HG02763 (cell line): ENCODE measurements at regions not wholly inside any gene's neighbourhood (a gene's known extent, or its start where the extent isn't known, plus 50 kb on each side); places are given as distances from the start of the nearest gene placed in this dataset.
"Not testable (repeated sequence)": the region's sequence is repeated elsewhere in the genome, so short reads cannot be mapped to it uniquely, and the experiment has no call there.

Source experiments
- ATAC-seq: cut with Tn5 transposase; IDR thresholded peaks from one replicate; pipeline ENCODE4 v1.9.1; 2021; ENCODE audit warnings: mild to moderate bottlenecking, moderate library complexity; ENCODE audit not compliant: unreplicated experiment

DNA sequence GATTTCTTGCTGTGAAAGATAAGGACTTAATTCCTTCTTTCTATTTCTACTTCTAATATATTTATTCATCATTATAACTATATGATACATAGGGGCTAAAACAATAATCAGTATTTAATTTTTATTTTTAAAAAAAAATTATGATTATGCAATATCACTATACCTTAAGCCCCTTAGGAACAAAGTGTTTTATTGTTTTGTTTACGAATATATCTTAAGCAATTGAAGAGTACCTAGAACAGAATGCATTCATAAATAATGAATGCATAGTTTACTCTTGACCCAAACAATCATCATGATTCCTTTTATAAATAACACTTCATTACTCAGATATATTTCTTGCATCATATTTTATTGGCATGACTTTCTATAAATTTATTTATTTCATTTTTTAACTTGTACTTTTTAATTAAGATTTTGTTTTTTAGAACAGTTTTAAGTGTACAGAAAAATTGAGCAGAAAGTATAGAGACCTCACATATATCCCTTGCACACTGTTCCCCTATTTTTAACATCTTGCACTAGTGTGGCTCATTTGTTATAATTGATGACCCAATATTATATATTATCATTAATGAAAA, 339.9 kb upstream of the SPRY2 start:
- ATAC-seq, result no peak

DNA sequence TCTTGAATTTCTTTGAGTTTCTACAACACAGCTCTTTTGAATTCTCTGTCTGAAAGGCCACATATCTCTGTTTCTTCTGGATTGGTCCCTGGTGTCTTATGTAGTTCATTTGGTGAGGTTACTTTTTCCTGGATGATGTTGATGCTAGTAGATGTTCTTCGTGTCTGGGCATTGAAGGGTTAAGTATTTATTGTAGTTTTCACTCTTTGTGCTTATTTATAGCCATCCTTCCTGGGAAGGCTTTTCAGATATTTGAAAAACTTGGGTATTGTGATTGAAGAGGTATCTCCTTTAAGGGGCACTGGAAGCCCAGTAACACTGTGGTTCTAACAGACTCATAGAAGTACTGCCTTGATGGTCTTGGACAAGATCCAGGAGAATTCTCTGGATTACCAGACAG, 338.5 kb upstream of the SPRY2 start:
- no peak for ATAC-seq

GRCh38 chr13:80677227-80677626, 336.3 kb upstream of the SPRY2 start:
- ATAC-seq, result no peak

- not testable (repeated sequence) for ATAC-seq
Measured at GRCh38 chr13:80675442-80675841, 334.5 kb upstream of the SPRY2 start.

- ATAC-seq, result no peak
Measured at GRCh38 chr13:80671773-80672172, 330.8 kb upstream of the SPRY2 start.

- no peak for ATAC-seq
Measured at GRCh38 chr13:80669112-80669511, 328.2 kb upstream of the SPRY2 start.

DNA sequence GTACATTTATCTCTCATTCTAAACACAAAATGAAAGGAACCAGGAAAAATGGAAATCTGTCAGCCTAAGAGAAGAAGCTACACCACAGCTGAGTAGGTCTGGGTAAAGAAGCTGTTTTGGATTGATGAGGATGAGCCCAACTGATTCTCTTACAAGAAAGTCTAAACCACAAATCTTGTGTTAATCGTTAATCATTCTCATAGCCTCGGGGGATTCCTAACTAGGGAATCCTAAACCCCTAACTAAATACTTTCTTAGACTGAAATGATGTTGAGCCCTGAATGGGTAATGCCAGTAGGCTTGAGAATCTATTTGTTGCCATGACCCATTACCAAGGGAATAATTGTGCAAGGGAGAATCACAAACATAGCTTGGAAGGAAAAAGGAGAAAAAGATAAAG, 327.5 kb upstream of the SPRY2 start:
- no peak for ATAC-seq

DNA sequence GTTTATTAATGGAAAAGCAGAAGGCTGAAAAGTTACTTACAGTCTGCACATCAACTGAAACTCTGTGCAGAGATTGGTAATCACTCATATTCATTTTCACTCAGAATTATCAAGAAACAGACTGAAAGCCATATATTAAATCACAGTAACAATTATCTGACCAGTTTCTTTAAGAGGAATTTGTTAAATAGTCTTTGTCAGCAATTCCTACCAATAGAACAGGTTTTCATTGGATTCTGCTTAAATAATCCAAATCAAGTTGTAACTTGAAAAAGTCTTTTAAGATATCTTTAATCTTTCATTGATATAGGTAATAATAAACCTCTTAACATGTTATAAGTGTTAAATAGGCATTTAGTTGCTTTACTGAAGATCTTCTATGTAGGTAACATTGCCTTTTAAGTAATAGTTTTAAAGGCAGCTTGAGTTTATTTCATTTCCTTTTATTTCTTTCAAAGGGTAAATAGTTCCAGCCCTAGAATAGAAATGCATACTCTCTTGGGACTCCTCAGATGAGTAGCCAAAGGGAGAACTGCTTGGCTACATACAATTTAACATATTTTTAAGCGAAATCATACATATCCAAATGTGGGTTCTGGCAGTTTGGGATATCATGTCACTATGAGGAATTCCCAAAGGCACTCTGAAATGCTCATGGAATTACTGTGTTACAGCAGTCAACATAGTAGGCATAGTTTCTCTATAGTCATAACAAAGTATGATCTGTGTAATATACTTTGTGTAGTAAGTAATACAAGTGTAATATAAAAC, 326.0 kb upstream of the SPRY2 start:
- no peak for ATAC-seq

DNA sequence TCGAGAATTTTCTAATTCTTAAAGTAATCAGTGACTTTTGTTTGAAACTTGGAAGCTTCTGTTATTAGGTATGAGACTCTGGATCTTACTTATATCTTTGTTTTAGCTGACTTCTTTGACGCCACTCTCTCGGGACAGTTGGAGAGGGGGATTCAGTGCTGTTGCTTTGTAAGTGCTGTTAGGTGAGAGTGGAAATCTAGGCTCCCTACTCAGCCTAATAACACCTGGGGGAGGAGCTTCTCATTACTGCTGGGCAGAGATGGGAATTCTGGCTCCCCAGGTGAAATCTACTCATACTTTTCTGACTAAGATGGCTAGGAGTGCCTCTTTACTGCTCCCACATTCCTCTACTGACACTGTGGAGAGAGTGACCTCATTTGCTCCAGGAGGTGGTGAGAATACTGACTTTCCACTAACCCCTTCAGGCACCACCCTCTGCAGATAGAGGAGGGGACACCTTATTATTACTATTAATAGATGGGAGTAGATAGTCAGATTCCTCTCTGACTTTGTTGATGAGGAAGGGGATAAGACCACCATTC, 324.9 kb upstream of the SPRY2 start:
- no peak for ATAC-seq

GRCh38 chr13:80664950-80665349, 324.0 kb upstream of the SPRY2 start:
- no peak for ATAC-seq

GRCh38 chr13:80663788-80664187, 322.9 kb upstream of the SPRY2 start:
- ATAC-seq, result no peak

- ATAC-seq, result no peak
Measured at GRCh38 chr13:80658705-80659104, 317.8 kb upstream of the SPRY2 start.

GRCh38 chr13:80656512-80656904, 315.6 kb upstream of the SPRY2 start:
- no peak for ATAC-seq

GRCh38 chr13:80655778-80656511, 315.0 kb upstream of the SPRY2 start:
- ATAC-seq, result no peak

DNA sequence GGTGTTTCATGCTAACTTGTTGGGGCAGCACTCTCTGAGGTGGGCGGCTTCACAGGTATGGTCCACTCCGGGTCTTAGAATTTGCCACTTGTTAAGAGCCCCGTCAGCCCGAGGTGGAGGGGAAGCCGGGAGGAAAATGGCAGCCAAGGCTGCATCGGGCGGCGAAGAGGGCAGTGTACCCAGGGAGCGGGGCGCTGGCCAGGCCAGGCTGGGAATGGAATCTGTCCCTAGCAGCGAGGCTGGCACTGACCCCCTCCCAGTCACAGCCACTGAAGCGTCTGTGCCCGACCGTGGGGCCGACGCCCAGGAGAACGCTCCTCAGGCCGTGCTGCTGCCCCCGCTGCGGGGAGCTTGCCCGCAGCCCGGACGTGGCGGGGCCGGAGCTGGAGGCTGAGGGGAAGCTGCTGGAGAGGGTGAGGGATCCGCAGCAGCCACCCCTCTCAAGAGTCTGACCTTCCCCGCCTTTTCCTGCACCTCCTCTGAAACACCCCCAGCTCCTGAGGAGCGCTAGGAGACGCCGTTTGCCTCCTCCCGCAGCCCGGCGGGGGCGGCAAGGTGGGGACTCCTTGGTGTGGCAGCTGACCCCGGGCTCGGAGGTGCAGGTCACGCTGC, 313.8 kb upstream of the SPRY2 start:
- ATAC-seq, result no peak

DNA sequence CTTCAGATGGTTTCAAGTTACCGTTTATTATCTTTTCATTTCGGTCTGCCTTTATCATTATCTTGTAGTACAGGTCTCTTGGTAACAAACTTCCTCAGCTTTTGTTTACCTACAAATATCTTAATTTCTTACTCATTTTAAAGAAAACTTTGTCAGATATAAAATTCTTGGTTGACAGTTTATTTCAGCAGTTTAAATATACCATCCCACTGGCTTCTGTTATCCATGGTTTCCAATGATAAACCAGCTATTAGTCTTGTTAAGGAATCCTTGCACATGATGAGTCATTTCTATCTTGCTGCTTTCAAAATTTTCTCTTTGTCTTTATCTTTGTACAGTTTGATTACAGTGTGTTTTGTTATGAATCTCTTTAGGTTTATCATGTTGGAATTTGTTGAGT, 308.3 kb upstream of the SPRY2 start:
- ATAC-seq, result no peak

DNA sequence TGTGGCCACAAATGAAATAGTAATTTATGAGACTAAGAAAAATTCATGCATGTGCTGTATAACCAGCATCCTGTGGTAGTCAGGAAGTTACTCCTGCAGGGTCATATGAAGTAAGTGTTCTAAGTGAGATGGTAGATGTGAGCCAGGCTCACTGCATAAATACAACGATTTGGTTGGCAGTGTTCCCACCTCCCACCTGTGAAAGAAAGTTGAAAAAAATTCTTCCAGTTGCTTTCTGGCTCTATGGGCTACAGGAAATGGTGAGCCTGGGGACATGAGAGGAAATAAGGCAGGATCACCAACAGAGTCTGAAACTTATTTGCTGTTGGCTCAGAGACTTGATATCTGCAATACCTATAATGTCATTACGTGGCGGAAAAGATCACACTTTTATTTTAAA, 301.7 kb upstream of the SPRY2 start:
- no peak for ATAC-seq

GRCh38 chr13:80633251-80633650, 292.3 kb upstream of the SPRY2 start:
- no peak for ATAC-seq

DNA sequence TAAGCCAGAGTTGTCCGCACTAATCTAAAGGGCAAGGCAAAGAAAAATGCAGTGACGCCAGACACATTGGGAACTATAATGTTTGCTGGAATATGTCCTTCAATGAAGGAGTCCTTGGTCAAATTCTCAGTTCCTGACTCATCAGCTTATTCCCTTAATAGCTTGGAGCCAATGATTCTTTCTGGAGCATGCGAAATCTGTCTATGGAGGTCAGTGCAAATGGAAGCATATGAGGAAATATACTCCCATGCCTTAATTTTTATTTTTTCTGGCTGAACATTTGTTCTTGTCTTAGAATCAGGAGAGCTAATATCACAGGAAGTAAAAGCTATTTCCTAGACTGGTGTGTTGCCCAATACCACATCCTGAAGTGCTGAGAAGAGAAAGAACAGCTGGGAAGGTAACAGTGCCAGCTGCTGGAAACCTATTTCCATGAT, 289.8 kb upstream of the SPRY2 start:
- ATAC-seq, result no peak

DNA sequence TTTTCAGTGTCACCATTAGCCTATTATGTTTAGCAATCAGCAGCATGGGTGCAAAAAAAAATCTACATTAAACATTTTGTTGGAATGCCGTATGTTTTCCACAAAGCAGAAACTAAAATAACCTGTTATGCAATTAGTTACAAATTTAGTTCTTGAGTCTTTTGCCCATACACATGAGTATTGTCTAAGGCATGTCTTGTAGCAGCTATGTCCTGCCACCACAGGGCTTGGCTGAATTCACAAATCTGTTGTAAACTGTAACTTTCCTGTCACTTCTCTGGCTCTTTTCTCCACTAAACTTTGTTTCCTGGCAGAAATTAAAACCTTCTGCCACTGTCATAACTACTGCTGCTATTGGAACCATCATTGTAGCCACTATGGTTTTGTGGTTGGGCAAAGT, 277.9 kb upstream of the SPRY2 start:
- ATAC-seq, result no peak

GRCh38 chr13:80612804-80613203, 271.9 kb upstream of the SPRY2 start:
- no peak for ATAC-seq
